NCI-H1436 treated with DMSO at 0.1 percent for 48 hours (cell line): ENCODE measurements at regions not wholly inside any gene's neighbourhood (a gene's known extent, or its start where the extent isn't known, plus 50 kb on each side); places are given as distances from the start of the nearest gene placed in this dataset.
"Not testable (repeated sequence)": the region's sequence is repeated elsewhere in the genome, so short reads cannot be mapped to it uniquely, and the experiment has no call there.

Experiments used
- DNase-seq: peaks from one replicate; lab custom pipeline; 2025; lab: John Stamatoyannopoulos, UW

DNA sequence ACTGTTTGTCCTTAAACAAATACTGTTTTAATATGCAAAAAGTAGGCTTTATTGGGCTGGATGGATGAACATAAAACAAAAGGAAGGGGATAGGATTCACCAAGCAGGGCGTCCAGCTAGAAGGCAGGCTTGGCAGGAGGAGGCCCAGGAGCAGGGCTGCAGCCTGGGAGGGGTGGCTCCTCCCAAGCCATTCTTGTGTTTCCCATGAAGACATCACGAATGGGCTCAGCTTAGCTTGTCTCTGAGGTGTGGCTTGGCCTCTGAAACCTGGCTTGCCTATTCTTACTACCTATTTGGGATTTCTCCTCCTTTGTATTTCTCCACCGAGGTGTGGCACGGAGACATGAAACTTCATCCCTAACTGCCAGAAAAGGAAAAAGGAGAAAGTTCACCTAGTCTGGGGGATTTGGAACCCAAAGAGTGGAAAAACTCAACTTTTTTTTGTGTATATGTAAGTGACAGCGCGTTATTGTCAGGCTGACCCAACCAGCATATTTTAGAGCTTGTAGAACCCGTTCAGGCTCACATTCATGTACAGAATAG lies 481.9 kb upstream of the SPRED2 start:
- no peak for DNase-seq

DNA sequence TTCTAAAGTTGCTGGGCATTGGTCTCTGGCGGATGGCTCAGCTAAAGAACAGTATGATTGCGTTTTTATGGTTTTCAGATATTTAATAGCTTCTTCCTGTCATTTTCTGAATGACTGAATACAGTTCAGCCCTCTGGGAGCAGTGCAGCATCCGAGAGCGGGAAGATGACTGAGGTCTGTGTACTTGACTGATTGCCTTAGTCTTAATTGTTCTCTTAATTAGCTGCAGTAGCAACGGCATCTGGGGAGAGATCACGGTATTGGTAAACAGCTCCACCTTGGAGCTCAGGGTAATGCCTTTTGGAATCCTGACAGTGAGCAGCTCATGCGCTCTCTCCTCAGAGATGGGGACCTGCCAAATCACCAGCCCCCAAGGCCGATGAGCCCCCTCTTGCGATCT lies 481.4 kb upstream of the SPRED2 start:
- no peak for DNase-seq

DNA sequence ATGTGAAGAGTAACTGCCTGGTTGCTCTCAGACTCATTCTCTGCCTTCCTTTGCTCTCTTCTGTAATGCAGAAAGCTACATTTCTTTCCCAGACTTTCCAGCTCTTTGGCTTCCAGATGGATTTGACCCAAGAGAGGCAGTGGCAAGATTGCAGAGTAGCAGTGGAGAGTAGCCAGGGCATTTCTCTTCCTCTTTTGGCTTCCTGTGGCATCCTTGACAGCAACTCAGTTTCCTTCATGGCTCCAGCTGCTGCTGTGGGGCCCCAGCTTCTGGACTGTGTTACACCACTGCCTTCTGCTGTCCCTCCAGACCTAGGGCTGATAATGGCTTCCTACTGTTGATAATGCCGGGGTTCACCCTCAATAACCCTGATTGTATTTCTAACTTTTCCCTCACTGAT lies 469.4 kb upstream of the SPRED2 start:
- DNase-seq, result no peak

DNA sequence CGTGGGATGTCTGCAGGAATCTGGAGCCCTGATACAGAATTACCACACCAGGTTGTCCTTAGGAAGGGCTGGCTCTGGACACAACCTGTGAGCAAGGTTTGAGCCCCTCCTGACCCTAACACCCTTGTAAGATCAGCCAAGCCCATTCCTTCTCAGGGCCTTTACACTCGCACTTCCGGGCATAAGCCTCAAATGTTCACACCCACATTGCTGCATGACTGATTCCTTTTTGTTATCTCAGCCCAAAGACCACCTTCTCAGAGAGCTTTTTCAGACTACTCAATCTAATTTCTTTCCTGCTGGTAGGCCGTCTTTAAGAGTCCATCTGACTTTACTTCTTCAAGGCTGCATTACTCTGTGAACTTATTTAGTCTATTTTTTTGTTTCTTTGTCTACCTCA lies 464.0 kb upstream of the SPRED2 start:
- DNase-seq, result no peak

DNA sequence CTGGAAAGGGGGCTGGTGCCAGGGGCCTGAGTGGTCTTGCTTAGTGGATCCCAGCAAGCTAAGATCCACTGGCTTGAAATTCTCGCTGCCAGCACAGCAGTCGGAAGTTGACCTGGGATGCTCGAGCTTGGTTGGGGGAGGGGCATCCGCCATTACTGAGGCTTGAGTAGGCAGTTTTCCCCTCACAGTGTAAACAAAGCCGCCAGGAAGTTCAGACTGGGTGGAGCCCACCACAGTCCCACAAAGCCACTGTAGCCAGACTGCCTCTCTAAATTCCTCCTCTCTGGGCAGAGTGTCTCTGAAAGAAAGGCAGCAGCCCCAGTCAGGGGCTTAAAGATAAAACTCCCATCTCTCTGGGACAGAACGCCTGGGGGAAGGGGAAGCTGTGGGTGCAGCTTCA lies 457.7 kb upstream of the SPRED2 start:
- DNase-seq, result not testable (repeated sequence)

DNA sequence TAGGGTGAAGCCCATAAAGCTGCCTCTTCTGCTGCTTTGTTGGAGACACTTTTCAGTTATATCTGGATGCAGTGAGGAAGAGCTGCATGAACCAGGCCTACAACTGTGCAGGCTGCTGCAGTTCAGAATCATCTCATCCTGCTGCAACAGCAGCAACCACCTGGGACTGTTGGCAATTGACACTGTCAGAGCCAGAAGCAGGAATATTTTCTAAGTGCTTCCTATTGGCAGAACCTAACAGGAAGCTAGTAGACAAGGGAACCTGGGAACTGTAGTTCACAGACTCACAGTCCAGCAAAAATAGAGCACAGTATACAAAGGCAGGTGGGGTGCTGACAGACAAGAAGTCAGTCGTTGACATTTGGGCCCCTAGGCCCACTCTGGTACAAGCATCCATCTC lies 452.9 kb upstream of the SPRED2 start:
- DNase-seq, result no peak

DNA sequence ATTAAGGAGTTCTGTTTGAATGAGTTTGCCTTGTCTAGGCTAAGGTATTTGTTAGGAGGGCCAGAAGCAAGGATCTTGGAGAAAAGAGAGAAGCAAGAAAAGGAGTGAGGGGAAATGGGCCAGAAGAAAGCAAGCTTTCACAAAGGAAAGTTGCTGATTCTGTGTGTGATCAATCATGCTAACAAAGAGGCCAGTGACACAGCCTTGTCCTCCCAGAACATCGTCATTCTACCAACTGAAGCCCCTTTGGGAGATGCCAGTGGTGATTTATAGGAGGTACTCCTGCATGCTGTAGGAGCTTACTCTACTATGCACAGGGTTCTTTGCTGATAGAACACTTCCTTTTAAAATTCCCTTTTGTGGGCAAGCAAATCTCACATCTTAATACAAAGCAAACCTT lies 449.2 kb upstream of the SPRED2 start:
- DNase-seq, result no peak

DNA sequence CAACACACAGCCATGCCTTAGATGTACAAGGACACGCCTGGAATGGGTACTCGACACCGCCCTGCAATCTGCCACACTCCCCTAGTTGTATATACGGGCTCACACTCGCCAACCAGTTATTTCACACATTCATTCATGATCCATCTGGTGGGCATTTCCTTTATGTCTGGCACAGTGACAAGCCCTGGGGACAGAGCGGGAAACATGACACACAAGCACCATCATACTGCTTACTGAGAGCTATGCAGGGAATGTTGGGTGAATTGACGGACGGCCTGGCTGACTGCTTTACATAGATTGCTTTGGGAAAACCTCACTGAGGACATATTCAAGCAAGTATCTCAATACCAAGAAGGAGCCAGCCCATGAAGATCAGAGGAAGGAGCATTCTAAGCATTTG lies 448.0 kb upstream of the SPRED2 start:
- no peak for DNase-seq

DNA sequence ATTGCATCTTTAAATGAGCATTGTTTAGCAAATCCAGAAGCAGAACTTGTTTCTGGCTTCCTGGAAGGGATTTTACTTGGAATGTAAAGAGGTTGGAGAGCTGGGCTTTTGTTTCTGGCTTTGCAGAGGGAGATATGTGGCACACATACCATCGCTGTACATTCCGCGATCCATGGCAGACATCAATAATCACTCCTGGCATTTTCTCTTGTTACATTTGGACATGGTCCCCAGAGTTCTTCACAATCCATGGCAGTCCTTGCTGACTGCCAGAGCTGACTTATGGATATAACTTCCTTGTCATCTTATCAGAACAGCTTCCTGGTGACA lies 445.6 kb upstream of the SPRED2 start:
- DNase-seq, result no peak

DNA sequence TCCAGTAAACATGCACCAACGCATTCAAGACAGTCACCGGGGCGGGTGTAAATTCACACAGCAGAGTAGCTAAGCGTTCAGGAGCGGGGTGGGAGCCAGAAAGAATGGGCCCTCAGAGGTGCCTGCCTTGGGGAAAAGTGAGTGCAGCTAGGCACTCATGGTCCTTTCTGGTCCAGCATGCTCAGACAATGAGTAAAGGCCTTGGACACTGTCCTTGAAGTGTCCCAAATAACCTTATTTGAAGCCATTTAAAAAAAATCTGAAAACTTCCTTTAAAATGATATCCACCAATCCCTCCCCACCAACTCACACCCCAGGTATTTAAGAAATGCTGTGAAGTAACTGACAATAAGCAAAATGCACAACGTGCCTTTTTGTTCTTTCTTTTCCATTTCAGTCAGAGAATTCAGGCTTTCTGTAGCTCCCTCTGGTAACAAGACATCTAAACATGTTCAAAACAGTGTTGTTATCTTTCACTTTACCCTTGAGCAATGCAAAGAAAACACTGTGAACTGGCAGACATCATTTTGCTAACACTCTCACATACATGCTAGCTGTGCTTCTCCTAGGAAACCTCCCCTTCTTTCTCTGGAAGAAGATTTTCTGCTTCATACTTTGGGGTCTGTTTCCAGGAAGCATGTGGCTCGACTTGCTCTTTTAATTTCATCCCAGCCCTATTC lies 445.1 kb upstream of the SPRED2 start:
- no peak for DNase-seq

DNA sequence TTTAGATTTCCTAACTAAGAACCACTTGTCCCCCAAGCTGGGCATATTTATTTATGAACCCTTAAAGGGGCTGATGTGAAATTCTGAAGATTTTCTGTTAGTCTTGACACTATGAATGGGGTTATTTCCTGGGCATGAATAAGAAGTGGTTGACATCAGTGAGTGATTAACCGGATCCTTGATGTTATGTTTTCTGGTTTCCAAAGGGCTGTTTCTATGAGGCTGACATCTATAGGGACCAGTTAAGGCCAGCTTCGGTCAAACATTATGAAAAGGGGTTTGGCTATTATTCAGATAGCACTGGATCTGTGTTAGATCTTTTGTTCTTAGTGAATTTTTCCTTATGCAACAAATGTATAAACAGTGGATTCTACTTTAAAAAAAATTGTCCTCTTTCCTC lies 443.7 kb upstream of the SPRED2 start:
- DNase-seq, result no peak

DNA sequence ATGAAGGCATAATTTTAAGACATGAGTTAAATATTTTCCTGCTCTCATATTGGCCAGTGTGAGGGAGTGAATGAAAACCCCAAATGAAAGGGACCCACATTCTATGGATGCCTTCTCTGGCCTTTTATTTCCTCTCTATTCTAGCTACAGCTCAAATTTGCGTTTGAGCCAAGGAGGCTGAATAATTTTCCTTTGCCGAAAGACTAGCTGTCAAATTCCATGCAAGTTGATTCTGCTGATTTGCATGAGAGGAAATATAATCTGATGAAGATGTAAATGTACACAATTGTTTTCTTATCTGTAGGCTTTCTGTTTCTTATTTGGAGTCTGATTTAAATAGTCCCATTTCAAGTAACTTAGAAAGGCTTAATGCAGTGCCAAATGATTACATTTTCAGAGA lies 438.4 kb upstream of the SPRED2 start:
- DNase-seq, result no peak

DNA sequence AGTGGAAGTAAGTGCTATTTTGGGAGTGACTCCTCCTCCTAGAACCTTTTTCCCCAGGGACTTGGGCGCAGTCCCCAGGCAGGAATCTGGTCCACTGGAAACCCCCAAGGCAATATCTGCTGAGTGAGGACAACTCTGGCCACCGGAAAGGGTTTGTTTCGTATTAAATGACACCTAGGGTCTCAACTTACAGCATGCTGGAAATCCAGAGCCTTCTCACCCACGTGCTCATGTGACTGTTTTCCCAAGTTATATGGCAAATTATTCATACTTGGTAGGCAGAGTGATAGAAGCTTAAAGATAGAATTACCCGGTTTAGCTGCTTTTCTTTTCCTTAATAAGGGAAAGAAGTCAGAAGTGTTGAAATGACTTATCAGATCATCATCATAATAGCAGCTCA lies 436.9 kb upstream of the SPRED2 start:
- DNase-seq, result no peak

DNA sequence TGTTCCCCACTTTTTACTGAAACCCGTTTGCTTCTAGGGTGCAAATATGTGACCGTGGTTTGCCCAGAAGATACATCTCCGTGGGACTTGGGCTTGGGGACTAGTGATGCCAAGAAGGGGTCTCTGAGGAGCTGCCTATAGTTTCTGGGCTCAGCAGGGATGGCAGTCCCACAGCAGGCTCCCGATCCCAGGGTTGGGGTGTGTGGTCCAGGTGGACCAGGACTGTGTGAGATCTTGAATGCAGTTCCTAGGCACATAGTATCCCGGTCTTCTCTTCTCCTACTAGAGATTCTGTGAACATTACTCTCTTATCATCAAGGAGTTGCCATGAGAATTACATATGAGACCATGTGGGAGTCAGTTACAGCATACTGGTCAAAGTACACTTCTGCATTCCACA lies 435.8 kb upstream of the SPRED2 start:
- DNase-seq, result no peak

DNA sequence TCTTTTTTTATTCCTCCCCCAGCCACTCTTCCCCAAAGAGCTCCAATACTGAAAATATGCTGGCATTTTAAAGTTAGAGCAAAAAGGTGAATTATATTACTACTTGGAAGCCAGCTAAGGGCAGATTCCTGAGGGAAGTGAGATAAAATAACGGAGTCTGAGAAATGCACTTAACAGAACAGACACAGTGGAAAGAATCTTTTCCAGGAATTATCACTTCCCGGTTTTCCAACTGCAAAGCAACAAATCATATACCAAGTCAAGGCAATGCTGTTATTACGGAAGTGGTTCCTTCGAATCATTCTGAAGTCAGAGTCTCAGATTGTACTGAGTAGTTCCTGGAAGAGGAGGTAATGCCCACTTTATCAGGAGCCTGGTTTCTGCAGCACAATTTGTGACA lies 435.0 kb upstream of the SPRED2 start:
- no peak for DNase-seq

DNA sequence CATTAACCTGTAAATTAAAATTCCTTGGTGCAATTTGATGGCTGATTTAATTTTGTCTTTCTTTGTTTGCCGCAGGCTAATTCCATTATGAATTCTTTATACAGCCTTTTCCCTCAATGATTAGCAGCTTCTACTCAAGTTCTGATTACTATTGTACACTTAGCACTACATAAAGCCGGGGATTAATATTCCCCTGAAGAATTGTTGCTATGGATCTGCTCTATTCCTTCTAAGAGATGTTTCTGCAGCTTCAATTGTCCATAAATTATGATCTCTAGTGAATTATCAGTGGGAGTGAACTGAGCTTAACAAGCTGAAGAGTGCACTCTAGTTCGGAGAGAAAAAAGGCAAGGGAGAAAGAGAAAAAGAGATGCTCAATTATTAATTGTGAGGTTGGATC lies 433.7 kb upstream of the SPRED2 start:
- DNase-seq, result no peak

DNA sequence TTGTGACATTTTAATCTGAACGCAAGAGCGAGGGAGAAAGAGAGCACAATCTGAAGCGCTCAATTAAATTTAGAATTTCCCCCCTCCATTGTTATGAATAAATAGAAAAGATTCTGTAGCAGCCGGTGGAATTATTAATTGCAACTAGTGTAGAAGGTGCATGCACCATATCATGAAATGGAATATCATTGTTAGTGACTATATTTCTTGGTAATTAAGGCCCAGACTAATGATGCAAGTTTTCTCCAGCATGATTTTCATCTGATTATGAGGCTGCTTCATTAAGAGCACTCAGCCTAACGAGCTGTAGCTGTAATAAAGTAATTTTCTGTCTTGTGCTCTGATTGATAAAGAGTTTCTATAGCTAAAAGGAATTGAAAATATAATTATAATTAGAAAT lies 432.2 kb upstream of the SPRED2 start:
- DNase-seq, result no peak

DNA sequence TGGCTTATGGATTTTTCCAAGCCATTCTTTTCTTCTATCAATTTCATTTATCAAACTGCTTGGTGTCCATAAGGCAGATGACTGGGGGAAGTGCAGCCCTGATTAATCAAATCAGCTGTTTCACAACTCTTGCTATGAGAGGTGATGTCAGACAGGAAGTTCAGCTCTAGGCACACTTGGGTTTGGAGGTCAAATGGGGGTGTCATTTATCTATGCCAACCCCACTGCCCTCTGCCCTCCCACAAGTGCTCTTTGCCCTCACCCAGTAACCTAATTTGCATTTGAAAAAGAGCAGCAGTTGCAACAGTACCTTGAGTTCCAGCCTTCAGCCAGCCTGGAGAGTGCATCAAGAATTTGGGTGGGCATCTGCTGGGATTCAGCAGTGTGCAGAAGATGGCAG lies 431.3 kb upstream of the SPRED2 start:
- no peak for DNase-seq

DNA sequence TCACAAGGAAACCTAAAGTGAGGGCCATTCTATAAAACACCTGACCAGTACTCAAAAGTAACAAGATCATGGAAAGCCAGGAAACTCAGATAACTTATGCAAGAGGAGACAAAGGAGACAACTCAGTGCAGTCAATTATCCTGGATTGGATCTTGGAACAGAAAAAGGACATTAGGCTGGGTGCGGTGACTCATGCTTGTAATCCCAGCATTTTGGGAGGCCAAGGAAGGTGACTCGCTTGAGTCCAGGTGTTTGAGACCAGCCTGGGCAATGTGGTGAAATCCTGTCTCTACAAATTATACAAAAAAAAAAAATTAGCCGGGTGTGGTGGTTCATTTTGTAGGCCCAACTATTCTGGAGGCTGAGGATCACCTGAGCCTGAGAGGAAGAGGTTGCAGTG lies 424.5 kb upstream of the SPRED2 start:
- DNase-seq, result no peak

DNA sequence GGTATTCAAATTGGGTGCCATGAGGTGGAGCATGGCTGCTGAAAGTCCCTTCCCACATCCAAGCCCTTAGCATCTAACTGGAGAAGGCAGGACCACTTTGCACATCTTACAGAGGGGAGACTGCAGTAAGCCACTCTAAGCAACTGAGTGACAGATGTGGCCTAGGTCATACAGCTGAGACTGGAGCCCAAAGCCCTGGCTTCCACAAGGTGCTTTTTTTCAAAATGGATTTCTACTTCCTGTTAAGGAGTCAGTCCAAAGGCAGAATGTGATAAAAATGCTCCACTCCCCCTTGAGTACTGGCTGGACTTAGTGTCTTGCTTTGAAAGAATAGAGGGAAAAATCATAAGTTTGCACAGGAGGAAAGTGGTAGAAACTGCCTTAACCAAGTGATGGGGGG lies 424.0 kb upstream of the SPRED2 start:
- no peak for DNase-seq

DNA sequence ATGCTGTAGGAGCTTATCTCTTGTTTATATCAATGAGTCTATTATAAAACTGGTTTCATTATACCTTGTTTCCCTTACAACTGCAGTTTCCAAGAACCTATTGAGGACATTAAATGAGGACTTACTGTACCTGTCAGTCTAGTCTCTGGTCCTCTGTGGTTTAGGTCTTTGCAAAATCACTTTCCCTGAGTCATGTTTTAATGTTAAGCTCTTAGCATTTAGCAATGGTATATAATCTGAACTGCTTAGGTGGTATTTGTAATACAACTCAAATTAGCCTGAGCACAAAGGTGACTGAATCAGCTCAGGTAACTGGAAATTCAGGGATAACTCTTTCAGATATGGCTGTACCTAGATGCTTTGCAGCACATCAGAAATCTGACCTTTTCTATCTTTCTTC lies 418.3 kb upstream of the SPRED2 start:
- DNase-seq, result no peak

DNA sequence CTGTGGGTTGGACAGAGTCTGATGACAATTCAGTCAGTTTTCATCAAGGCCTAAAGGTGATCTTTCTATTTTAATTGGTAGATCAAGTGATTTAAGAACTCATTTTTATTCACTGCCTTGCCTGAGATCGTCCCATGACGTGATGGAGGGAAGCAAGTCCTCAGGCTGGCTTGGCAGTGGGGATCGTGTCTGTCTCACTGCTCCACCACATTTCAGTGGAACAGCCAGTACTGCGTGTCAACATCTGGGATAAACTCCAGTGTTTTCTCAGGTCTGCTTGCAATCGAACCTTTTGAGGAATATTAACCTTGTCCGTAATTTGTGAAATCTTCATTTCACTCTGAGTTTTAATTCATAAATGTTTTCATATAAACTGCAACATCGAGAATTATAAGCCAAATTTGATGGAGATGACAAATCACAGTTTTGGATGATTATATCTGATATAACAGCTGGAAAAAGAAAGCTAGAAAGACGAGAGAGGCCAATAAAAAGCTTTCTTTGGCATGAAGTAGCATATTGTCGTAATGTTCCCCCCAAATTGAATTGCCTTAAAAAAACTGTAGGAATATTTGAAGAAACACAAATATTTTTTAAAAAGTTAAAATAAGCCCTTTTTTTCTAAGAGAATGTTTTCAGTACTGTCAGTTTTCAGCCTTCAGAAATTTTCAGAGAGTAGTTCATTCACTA lies 414.7 kb upstream of the SPRED2 start:
- no peak for DNase-seq

DNA sequence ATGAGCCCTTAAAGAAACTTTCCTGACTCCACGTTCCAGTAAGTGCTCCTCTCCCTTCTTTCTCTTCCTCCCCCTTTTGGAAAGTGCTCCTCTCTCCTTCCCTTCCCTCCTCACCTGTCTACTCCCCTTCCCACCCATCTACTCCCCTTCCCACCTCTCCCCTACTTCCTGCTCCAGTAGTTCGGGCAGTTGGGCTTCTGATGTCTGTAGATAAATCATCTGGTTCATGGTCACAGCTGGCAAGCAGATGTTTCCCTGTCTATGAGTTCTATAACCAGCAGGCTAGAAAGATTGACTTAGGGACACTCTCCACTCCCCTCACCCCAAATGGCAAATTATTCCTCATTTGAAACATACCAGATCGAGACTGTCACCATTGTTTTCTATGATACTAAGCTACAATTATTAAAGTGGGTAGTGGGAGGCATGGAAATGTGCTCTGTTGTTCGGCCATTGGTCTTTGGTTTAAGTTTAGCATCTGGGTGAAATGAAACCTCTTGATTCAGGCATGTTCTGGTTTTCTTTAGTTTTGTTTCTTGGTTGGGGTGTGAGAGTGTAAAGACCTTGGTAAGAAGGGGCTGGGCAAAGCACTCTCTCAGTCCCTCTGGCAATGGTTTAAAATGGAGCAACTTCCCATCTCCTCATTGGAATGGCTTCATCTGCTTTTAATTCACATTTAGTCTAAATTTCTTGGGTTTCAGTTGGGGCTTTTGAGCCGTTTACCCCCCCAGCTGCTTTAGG lies 413.2 kb upstream of the SPRED2 start:
- DNase-seq, result no peak
